UCSD-AML1 (cell line): ENCODE measurements at regions not wholly inside any gene's neighbourhood (a gene's known extent, or its start where the extent isn't known, plus 50 kb on each side); places are given as distances from the start of the nearest gene placed in this dataset.

Source experiments
- DNase-seq: peaks from one replicate; lab custom pipeline; 2025; ENCODE audit not compliant: unreplicated experiment; lab: John Stamatoyannopoulos, UW

DNA sequence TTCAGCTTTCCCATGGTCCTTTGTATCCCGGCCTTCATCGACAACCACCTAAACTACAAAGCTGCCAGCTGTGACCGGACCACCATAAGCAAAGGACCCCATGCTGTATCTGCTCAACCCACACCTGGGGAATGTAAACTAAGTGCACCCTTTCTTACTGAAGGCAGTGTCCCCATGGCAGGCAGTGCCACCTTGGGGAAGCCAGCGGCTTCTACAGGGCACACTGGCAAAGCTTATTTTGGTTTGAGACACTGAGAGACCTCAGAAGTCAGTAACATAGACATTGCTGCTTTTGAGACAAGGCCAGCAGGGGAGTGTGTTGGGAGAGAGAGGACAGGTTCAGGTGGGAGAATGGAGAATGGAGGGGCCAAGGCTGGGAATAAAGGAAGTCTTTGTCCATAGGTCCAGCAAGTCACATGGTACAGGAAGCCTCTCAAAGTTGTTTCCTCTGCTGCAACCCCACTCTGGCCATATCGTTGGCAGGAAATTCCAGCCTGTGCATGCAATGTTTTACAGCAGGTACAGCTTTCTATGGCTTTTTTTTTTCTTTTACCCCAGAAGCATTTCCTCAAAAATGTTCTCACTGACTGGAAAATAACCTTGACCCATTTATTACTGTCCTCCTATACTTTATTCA is 85.9 kb upstream of the NPVF start:
- no peak for DNase-seq

DNA sequence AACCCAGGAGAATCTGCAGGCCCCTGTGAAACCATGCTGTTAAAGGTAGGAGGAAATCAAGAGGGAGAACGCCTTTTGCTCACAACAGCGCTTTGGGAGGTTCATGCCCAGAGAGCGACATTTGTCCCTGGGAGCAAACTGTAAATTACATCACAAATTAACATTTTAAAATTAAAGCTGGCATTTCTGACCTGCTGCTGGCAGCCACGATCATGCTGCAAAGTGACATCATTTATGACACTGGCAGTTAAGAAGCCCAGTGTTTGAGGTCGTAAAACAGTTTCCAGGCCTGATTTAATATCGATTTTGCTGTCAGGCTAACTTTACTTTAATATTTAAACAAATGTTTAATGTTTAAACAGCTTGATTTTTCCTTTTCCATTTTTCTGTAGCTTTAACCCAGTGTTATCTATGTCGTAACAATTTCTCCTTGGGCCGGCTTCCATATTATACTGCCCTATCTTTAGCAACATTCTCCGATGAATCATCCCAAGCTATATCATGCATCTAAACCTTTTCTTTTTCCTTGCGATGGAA is 86.5 kb upstream of the NPVF start:
- no peak for DNase-seq

DNA sequence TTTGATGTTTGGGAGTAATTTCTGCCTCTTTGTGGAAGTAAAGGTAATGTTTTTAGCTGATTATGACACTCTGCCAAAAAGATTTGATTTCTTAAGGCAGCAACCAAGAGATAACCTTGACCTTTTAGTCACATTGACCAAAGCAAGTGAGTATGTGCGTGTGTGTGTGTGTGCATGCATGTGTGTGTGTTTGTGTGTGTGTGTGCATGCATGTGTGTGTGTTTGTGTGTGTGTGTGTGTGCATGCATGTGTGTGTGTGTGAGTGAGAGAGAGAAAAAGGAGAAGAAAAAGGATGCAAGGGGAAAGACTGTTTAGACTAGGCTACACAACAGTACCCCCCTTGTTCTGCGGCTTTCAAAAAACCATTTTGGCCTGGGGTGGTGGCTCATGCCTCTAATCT is 88.1 kb upstream of the NPVF start:
- no peak for DNase-seq

DNA sequence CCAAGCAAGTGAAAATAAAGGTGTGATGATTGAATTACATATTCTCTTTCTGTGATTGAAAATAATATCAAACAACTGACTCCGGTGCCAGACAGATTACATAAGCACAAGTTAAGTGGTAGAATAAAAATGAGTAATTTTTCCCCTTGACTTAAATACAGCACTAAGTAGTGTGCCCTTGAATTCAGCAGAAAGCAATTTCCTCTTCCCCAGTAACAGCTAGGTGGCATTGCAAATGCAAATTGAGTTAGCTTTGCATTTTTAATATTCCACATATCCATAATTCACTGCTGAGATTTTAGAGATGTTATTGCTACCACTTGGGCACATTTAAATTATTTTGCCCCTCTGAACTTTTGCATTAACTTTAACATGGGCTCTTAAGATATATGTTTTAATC is 89.8 kb upstream of the NPVF start:
- no peak for DNase-seq

DNA sequence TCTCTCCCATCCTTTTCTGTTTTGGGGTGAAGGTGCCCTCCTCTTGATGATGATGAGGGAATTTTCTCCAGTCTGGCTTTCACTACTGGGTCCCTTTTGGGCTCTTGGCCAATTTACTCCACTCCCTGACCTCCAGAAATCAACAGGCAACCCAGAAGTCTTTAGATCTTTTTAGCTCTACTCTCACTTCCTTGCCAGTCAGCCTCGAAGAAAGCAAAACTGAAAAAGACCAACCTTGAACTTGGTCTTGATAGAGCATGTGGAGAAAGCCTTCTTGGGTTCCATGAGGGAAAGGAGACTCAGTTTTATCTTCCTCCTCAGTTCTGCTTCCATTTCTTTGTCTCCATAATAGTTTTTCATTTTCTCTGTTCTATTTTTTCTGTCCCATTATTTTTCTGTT is 91.4 kb upstream of the NPVF start:
- DNase-seq = no peak

DNA sequence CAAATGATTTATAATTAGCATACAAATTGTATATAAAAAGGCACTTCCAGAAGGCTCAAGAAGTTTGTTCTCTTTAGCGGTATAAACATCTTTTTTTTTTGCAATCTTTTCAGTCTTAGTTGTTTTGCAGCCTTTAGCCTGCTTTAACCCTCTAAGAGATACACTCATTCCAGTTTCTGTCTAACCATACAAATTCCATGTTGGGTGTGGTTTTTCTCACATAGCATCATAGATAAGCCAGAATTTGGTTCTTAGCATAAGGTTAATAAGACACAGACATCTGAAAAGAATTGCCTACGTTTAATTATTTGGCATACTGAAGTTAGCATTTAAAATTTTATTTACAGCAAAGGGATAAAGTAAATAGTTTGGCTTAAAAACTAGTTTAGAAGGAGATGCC is 92.5 kb upstream of the NPVF start:
- no peak for DNase-seq

DNA sequence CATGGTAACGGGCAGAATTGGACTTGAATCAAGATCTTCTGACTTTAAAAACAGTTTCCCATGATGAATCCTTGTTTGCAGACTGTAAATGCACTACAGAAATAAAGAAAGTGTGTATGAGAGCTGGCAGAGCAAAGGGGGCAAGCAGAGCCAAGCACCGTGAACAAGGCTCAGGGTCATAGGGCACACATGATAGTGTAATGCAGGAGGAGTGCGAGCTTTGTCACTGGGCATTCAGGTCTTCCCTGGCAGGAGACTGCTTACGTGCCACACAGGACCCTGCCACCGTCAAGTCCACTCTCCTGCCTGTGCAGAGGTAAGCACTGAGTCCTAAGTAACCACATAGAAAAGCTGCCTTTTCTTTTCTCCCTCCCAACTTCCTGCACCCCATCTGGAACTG is 93.1 kb upstream of the NPVF start:
- no peak for DNase-seq

DNA sequence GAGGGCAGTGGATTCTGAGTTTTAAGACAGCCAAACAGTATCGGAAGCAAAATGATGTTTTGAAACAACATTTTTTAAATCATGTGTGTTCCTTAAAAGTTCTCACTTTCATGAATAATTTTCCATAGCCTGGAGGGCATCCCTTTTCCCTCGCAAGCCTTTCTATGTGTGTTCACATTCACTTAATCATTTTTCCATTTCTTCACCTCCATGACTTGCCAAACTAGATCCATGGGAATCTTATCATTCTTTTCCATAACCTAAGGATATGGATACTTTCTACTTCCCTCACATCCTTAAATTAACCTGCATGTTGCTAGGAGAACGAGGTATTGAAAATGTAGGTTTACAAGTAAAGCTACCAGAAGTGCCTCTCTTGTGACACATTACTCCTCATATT is 94.2 kb upstream of the NPVF start:
- DNase-seq = no peak

DNA sequence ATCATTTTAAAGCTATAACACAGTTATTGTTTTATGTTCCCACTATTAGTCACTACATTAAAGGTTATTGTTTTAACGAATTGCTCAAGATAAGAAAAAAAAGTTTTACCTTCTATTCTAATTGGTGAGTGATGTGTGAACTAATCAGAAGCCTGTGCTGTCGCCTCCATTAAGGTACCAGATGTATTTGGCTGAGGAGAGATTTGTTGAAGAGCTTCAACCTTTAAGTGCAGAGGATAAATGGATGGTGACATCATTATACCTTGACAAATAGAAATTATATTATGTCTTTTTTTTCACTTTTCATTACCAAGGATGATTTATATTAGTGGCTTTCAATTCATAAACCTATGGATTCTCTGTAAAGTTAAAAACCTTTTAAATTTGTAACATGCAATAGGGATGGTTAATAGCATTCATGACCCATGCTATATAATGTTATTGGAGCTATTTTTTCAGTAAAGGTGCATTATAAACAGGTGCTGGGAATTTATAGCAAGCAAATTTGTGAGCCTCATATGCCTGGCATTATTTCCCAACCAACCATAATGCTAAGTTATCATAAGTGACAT is 97.0 kb upstream of the NPVF start:
- no peak for DNase-seq

DNA sequence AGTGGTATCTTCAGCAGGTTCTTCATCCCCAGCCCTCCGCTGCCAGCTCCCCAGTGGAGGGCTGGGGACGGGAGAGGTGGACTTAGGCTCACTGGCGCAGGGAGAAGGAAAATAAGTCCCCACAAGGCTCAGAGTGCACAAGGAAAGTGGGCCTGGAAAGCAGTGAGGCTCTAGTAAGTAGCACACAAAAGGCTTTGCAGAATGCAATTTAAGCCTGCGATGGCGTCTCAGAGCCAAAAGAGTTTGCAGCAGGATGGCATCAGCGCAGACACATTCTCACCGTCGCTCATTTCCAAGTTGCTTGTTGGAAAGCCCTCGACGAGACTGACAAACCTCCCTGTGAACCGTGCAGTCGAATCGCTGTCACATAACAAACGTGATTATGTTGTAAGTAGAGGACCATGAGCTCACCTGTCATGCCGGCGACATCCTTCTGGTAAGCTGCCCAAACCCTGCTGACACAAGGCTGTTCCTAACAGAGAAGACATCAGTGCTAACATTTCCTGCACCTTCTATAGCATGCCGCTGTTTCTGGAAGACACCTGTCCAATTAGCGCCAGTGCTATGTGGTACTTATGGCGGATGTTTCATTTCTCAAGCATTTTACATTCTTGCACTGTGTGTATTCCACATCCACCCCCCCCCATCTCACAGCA is 98.3 kb upstream of the NPVF start:
- no peak for DNase-seq

DNA sequence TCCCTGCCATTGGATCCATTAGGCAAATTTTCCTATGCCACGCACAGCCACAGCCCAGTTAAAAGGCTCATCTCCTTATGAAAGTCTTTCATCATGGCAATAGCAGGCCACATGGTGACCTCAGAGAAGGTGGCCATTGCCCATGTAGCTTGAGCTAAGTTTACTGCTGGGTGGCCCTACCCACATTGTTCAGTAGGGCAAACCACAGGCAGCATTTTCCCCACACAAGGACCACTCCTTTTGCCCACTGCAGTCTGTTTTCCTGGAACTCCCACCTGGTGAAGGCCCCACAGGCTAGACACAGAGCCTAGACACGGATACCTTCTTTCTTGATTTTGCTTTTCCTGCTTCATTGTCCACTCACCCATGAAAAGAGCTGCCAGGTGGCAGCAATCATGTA is 101.5 kb upstream of the NPVF start:
- DNase-seq = no peak

DNA sequence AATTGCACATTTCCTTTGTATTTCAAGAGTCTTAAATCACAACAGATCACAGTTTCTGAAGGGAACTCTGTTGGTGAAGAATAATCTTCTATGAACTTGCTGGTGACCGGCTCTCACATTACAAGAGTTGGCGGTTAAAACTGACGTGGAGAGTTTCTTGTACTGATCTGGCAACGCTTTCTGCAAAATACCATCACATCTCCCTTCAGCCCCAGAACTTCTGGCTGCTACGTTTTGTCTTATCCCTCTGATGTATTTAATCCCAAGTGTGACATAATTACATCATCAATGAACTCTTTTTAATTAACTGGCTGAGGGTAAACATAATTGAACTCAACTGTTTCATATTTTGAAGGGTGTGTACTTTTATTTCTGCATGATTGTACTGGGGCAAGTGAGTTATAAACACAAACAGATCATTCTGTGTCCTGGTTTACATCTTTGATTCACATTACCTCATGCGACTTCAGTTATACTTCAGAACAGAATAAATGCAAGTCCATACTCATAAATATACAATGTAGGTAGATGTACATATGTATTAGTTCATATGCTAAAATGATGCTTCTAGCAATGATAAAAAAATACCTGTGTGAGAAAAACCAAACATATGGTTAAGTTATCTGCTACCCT is 105.1 kb upstream of the NPVF start:
- no peak for DNase-seq

DNA sequence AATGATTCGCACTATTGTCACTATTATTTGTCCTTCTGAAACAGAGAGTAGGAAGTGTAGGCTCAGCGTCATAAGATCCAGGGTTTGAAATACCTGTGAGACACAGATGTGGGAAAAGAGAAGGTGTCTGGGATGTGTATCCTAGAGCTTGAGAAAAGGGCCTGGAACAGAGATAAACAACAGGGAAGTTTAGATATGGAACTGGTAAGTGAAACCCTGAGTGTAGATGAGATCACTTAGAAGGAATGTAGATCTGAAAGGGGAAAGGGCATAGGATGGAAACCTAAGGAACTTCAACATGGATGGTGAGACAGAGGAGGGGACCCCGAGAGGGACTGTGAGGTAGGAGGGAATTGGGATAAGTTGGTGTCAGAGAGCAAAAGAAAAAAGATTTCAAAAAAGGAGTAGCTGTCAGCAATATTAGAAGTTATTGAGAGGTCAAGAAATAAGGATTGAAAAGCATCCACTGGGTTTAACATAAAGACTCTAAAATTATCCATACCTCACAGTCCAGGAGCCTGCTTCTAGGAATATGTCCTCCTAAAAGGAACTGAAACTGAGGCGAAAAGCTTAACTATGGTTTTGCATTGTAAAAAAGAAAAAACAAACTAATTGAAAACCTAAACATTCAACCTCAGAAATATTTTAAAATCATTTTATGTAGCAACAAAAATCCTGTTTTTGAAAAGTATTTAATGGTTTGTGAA is 119.2 kb upstream of the NPVF start:
- DNase-seq = no peak

DNA sequence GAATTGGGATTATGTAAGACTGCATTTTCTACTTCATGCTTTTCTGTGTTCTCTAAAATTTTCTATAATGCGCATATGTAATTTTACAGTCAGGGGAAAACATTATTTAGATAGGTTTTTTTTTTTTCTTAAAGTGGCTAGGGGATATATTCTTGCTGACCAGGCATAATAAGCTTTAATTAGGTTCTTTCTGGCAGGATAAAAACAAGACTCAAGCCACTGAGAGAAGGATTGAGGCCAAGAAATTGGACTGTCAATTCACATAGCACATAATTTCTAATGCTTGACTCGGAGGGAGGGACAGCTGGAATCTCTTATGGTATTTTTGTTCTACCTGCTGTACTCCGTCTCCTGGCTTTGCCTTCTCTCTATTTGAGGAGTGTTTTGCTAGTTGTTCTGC is 119.8 kb upstream of the NPVF start:
- no peak for DNase-seq

DNA sequence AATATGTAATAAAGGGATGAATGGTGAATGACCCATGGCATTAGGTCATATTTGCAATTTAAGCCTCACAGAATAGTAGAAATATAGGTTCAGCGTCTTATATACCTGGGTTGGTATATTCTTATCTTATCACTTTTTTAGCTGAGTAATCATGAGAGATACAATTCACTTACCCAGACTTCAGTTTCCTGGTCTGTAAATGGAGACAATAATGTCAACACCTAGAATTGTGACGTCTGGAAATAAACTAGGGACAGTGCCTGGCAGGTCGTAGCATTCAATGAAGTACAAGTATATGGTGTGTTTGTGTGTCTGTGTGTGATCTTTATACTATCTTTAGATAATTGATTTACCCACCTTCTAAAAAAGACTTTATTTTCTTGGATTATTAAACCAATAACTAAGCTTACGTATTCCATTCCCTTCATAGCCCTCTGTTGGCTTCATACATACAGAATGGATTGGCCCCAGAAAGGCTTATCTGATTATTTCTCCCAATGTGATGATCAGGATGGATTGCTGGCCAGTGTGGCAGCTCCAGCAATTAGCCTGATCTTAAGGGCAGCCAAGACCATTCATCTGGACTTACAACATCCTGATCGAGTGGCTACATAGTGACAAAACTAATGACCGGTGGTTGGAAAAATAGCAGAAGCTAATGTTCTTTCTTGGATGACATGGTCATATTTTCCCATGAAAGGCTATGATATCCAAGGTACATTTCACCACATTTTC is 121.2 kb upstream of the NPVF start:
- DNase-seq = no peak

DNA sequence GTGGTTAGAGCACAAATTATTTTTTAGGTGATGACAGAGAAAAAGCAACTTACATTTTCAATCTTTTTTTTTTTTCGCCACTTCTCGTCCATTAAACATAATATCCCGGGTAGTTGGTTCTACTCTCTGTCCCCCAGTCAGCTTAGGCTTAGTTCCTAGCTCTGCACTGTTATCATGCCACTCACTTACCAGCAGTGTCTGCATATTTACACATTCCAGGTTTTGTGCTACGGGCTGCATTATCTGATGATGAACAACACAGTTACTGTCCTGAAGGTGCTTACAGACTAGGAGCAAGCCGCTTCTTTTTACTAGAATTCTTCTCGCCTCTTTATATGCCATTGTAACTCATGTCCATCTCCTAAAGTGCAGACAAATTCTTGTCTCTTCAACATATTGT is 121.8 kb upstream of the NPVF start:
- no peak for DNase-seq

DNA sequence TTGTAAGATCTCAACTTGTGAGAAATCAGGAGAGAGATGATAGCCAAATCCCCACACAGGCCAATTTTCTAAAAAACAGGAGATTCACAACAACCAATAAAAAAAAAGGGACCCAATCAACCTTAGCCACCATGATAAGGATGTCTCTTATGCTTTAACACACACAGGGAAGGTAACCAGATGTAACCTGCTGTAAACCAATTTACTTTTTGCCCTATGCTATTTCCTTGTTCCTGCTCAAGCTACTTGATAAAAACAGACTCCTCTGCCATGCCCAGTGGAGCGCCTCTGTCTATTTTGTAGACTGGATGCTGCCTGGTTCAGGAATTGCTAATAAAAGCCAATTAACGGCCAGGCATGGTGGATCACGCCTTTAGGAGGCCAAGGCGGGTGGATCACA is 123.5 kb upstream of the NPVF start:
- no peak for DNase-seq

DNA sequence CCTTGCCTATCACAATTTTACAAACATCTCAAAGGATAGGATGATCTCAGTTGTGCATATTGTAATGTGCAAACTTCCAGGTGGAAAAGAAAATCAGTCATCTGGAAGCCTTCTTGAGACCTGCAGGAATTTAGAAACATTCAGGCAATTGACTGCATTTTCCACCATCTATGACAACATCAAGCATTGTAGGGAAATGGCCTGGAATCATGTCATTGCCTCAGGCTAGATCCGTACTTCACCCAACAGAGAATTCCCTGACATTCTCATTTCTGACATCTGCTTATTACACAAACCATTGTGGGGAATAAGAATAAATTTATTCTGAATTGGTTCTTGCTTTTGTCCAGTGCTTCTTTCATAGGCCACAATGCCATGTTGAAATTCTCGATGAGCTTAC is 124.9 kb upstream of the NPVF start:
- no peak for DNase-seq

DNA sequence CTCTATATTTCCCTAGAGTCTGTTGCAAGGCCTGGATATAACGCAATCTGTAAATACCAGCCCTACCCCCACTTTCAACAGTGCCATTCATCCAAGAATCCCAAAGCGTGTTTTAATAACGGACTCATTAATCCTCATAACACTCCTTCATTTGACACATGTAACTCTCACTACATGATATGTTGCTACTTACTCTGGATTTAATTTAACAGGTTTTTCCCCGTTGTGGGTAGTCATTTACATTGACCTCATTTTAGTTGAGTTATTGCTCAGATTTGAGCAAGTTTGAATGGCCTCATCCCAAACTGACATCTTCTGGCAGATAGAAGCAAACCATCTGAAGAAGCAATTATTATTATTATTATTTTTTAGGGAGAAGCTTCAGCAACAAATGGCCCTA is 125.4 kb upstream of the NPVF start:
- DNase-seq = no peak

DNA sequence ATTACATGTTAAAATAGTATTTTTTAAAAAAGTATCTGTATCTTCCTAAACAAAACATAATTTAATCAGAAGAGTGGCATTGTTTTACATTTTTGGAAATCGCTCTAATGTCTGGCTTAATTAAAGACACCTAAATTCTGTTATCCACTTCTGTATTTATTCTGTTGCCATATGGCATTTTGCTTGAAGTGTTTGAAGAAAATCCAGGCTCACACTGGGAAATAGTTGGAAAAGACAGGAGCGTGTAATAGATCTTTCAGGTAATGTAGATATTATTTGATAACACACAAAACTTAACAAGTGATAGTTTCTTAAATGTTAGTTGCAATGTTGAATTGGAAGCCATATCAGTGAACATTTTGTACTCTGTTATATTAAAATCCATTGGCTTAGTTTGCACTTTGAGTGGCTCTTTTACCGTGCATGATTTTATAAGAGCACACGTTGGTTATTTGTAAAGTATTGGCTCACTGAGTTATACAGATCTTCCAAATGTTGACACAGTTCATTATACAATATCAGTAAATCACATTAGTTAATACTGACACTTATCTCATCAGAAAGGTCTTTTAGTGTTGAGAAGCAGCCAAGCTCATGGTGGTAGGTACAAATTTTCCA is 128.4 kb upstream of the NPVF start:
- no peak for DNase-seq
